ENCODE measurements at regions not wholly inside any gene's neighbourhood (a gene's known extent, or its start where the extent isn't known, plus 50 kb on each side); places are given as distances from the start of the nearest gene placed in this dataset.

GRCh38 chr2:226607379-226607778 lies 192.2 kb downstream of the IRS1 start (continued):
- TF ChIP-seq ZMYM3 (CRISPR knock-in tag; IDR thresholded peaks at IDR 0.05) (no peak), KDM1A (CRISPR knock-in tag; IDR thresholded peaks at IDR 0.05) (no peak), ZNF556 (CRISPR knock-in tag; IDR thresholded peaks at IDR 0.05; ENCODE audit: borderline replicate concordance) (no peak), KLF15 (CRISPR knock-in tag; IDR thresholded peaks at IDR 0.05; ENCODE audit: borderline replicate concordance) (no peak), ZBTB7B (CRISPR knock-in tag; IDR thresholded peaks at IDR 0.05) (no peak)
- TF ChIP-seq, protein P1, sequence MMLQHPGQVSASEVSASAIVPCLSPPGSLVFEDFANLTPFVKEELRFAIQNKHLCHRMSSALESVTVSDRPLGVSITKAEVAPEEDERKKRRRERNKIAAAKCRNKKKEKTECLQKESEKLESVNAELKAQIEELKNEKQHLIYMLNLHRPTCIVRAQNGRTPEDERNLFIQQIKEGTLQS (CRISPR knock-in tag; IDR thresholded peaks at IDR 0.05), result no peak
- TF ChIP-seq, protein P2, sequence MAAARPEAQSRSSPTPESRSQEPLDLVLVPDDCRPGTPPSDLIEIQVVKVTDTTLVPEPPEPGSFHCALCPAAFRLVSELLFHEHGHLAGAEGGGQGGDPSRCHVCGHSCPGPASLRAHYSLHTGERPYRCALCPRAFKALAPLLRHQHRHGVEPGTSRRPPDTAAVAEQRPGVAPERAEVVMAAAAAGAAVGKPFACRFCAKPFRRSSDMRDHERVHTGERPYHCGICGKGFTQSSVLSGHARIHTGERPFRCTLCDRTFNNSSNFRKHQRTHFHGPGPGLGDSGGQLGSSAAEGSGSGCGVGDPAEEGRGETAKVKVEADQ (CRISPR knock-in tag; IDR thresholded peaks at IDR 0.05; ENCODE audit: borderline replicate concordance), result no peak

DNA sequence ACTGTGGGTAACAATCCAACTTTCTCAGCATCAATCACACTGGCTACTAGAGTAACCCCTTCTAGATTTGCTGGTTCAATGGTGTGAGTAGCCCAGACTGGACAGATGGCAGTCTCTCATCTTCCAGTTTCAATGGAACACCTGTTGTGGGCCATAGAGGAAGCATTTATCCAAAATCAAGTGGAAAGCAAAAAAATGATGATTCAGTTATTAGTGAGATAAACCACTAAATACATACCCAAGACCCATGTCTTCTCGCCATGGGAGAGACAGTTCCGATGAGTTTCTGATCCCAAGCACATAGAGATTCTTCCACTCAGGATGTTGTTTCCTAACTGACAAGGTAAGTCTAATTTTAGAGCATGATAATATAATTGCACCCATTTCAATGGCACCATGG lies 194.0 kb downstream of the IRS1 start:
- no peaks in the 10 kb centered on the region for H3K79me2 ChIP-seq (ENCODE audit: insufficient read depth, low read length)
- TF ChIP-seq ASH2L (IDR thresholded peaks at IDR 0.05; ENCODE audit: insufficient read length, low read depth, low read length) (no peak), ZNF773 (CRISPR knock-in tag; IDR thresholded peaks at IDR 0.05; ENCODE audit: borderline replicate concordance) (no peak), SMYD3 (CRISPR knock-in tag; IDR thresholded peaks at IDR 0.05) (no peak), GLI4 (CRISPR knock-in tag; IDR thresholded peaks at IDR 0.05; ENCODE audit: borderline replicate concordance) (no peak), MTA1 (CRISPR knock-in tag; IDR thresholded peaks at IDR 0.05; ENCODE audit: borderline replicate concordance) (no peak), KAT7 (CRISPR knock-in tag; IDR thresholded peaks at IDR 0.05; ENCODE audit: borderline replicate concordance) (no peak), BORCS8-MEF2B (CRISPR knock-in tag; IDR thresholded peaks at IDR 0.05) (no peak), MAFK (conservative IDR thresholded peaks at IDR 0.05 in 1 of 2, IDR thresholded peaks at IDR 0.05 in 1 of 2; ENCODE audit: low read length in 2 of 2) (peak; percentile 54 to 68; a peak in 3 of 4 replicates)
- H3K9ac ChIP-seq (ENCODE audit: insufficient read depth, low read depth, low read length), result no peak overlapping the region
- no peak overlapping the region for H3K27ac ChIP-seq (ENCODE audit: extremely low read length, insufficient read depth, low read length)
- no peak overlapping the region for H2AFZ ChIP-seq (ENCODE audit: low read length)
- FAIRE-seq, result no peak
- H3K36me3 ChIP-seq (replicated peaks in 1 of 2; ENCODE audit: control insufficient read depth in 1 of 2, insufficient read depth in 2 of 2, low read length in 2 of 2), result no peaks in the 10 kb centered on the region
- intact Hi-C loops (cut with micrococcal nuclease; ENCODE audit: unreplicated experiment), result no loop called here
- no TSS peak for BruUV-seq (replicated peaks)
- H3K27me3 ChIP-seq (ENCODE audit: control insufficient read depth in 1 of 2, insufficient read depth in 2 of 2, low read length in 2 of 2), result no peaks in the 10 kb centered on the region
- H3K9me3 ChIP-seq (ENCODE audit: low read length), result no peaks in the 10 kb centered on the region
- no peak for ATAC-seq
- in situ Hi-C loops (cut with HindIII; ENCODE audit: extremely low pct_ligation_motif_present, low pct_unique_long_range_greater_than_20kb), result loop anchor here (25.0 kb wide), 1 partner anchor 718 kb away; no protein-coding TSS in a partner anchor
- no peaks in the 10 kb centered on the region for H4K20me1 ChIP-seq (ENCODE audit: insufficient read depth, low read length)
- 98% methylated on average over 2 of the region's 2 CpGs for WGBS (ENCODE audit: low lambda C conversion rate)
- CTCF ChIA-PET (ENCODE audit: low intra/inter-chr PET ratio, low total read pairs), result no interaction called here
- no peak overlapping the region for H3K4me2 ChIP-seq (ENCODE audit: low read depth, low read length)
- no peak for DNase-seq (ENCODE audit: low spot score)
- no peak overlapping the region for H3K4me3 ChIP-seq (replicated peaks in 1 of 3; ENCODE audit: insufficient read depth in 1 of 3, low read depth in 2 of 3, low read length in 3 of 3)
- H3K4me1 ChIP-seq (ENCODE audit: insufficient read depth, low read length), result peaks cover 4% of the 10 kb centered on the region
- POLR2A ChIA-PET, result no interaction called here
